ENCODE measurements at regions not wholly inside any gene's neighbourhood (a gene's known extent, or its start where the extent isn't known, plus 50 kb on each side); places are given as distances from the start of the nearest gene placed in this dataset.

GRCh38 chr6:138031850-138032249 lies 75.4 kb downstream of the PERP start:
- no peak for TF ChIP-seq CTCF (conservative IDR thresholded peaks at IDR 0.05; ENCODE audit: low read depth, low read length)
- TF ChIP-seq EZH2 (IDR thresholded peaks at IDR 0.05; ENCODE audit: low read length, unreplicated experiment) = no peak
- no peak for TF ChIP-seq EZH2phosphoT487 (IDR thresholded peaks at IDR 0.05; ENCODE audit: borderline replicate concordance, low read length)
